ENCODE measurements at regions not wholly inside any gene's neighbourhood (a gene's known extent, or its start where the extent isn't known, plus 50 kb on each side); places are given as distances from the start of the nearest gene placed in this dataset.

- no peak for TF ChIP-seq RB1 (IDR thresholded peaks at IDR 0.05; ENCODE audit: low read depth)
- TF ChIP-seq MAZ (CRISPR knock-in tag; conservative IDR thresholded peaks at IDR 0.05 in 1 of 2, IDR thresholded peaks at IDR 0.05 in 1 of 2): no peak
- no peak for TF ChIP-seq NR3C1 (CRISPR knock-in tag; IDR thresholded peaks at IDR 0.05)
- no peak for TF ChIP-seq CEBPB (tag; IDR thresholded peaks at IDR 0.05)
- no peak for TF ChIP-seq STAG1 (CRISPR knock-in tag; IDR thresholded peaks at IDR 0.05; ENCODE audit: borderline replicate concordance)
- no peak for TF ChIP-seq ELF2 (CRISPR knock-in tag; IDR thresholded peaks at IDR 0.05)
- no peak for TF ChIP-seq RBM39 (optimal IDR thresholded peaks at IDR 0.05; ENCODE audit: low read depth, low read length)
- TF ChIP-seq SP1 (CRISPR knock-in tag; IDR thresholded peaks at IDR 0.05): no peak
- TF ChIP-seq CTCF (IDR thresholded peaks at IDR 0.05 in 2 of 3, conservative IDR thresholded peaks at IDR 0.05 in 1 of 3; ENCODE audit: insufficient read depth in 2 of 3, low read depth in 1 of 3, low read length in 3 of 3): no peak
- no peak for TF ChIP-seq FOXP4 (CRISPR knock-in tag; IDR thresholded peaks at IDR 0.05; ENCODE audit: borderline replicate concordance)
- no peak for TF ChIP-seq MIER1 (IDR thresholded peaks at IDR 0.05; ENCODE audit: low read depth)
- TF ChIP-seq ZNF644 (tag; IDR thresholded peaks at IDR 0.05; ENCODE audit: low read depth): no peak
- TF ChIP-seq BMI1 (IDR thresholded peaks at IDR 0.05; ENCODE audit: low read length): no peak
- no peak for TF ChIP-seq CHD4 (IDR thresholded peaks at IDR 0.05; ENCODE audit: insufficient read depth, insufficient replicate concordance, low read depth, low read length, poor library complexity, severe bottlenecking)
Observed at GRCh38 chr16:59400830-59401229, 666.7 kb upstream of the GOT2 start.
